GM23248 (cell line): ENCODE measurements at regions not wholly inside any gene's neighbourhood (a gene's known extent, or its start where the extent isn't known, plus 50 kb on each side); places are given as distances from the start of the nearest gene placed in this dataset.

Experiments used
- EZH2 ChIP-seq: fragments of 200-600 bp; sonication (generic); IDR thresholded peaks from 2 replicates; pipeline ENCODE4 v1.6.1; 2018; ENCODE audit warnings: antibody characterized with exemption, mild to moderate bottlenecking; ENCODE audit not compliant: insufficient read depth, poor library complexity, severe bottlenecking
- EZH2phosphoT487 ChIP-seq: fragments of 200-600 bp; sonication (generic); IDR thresholded peaks from 2 replicates; pipeline ENCODE4 v1.6.1; 2018; ENCODE audit warnings: antibody characterized with exemption, moderate library complexity, mild to moderate bottlenecking, low read depth; ENCODE audit not compliant: insufficient read depth

DNA sequence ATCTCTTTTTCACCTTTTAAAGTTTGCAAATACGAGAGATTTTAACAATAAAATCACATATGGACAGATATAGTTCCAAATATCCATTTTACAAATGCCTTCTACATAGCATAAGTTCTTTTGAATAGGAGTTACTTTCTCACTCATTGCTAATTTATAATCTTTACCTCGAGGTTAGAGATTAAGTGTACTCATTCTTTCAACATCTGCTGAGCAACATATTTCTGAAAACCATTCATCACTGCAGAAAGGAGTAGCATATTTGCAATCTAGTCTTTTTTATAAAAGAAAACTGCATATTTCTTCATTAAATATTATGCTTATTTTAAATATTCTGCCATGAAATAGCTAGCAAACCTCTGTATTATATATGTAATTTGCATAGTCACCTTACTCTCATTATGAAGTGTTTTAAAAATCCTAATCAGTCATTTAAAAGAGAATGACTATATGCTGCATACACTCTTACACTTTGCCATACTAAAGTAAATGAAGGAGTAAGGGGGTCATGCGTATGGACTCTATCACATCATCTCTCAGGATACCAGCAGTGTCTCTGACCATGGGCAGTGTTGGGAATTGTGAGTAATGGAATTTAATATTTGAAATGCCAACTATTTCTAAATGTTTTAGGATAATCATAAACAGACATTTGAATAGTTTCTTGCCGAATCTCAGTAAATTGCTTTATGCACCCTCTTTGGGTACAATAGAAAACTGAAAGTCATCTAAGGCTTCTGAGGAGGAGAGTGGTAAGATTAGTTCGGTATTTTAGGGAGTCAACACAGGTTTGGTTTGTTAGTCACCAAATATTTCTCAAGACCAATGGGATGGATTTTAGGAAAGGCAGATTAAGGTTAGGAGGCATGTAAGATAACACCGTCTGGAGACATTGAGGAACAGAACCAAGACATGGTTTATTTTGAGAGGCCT, 524.8 kb upstream of the ATP2B1 start:
- TF ChIP-seq EZH2phosphoT487 (no peak), EZH2 (no peak)
